Neural progenitor cell (in vitro differentiated cells): ENCODE measurements at regions not wholly inside any gene's neighbourhood (a gene's known extent, or its start where the extent isn't known, plus 50 kb on each side); places are given as distances from the start of the nearest gene placed in this dataset.

Experiments used
- EZH2 ChIP-seq: fragments of 200-600 bp; sonication (generic); IDR thresholded peaks from 2 replicates; pipeline ENCODE4 v1.6.1; 2017; ENCODE audit warnings: antibody characterized with exemption, mild to moderate bottlenecking, moderate library complexity
- EZH2phosphoT487 ChIP-seq: fragments of 200-600 bp; sonication (generic); IDR thresholded peaks from 2 replicates; pipeline ENCODE4 v1.6.1; 2017; ENCODE audit warnings: antibody characterized with exemption
- TF ChIP-seq, protein P1 (sequence below): fragments of 200-600 bp; sonication (generic); IDR thresholded peaks from 2 replicates; pipeline ENCODE4 v1.5.1; 2017; ENCODE audit warnings: antibody characterized with exemption, mild to moderate bottlenecking

DNA sequence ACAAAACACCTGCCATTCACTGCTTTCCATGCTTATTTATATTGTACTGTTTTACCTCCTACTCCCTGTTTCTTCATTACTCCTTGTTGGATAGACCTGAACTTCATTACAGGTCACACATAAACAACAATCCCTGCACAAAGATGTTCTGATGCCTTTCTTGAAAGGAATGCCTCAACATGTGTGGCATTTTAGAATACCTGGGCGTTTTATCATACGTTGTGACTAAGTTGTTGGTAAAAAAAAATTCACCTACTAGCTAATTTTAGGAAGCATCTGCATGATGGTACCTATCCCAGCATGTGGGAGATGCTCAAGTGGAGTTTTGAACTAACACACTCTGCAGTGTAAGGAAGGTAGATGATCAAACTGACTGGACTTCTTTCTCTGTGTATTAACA, 604.1 kb downstream of the TAF11L14 start:
- TF ChIP-seq, protein P1, sequence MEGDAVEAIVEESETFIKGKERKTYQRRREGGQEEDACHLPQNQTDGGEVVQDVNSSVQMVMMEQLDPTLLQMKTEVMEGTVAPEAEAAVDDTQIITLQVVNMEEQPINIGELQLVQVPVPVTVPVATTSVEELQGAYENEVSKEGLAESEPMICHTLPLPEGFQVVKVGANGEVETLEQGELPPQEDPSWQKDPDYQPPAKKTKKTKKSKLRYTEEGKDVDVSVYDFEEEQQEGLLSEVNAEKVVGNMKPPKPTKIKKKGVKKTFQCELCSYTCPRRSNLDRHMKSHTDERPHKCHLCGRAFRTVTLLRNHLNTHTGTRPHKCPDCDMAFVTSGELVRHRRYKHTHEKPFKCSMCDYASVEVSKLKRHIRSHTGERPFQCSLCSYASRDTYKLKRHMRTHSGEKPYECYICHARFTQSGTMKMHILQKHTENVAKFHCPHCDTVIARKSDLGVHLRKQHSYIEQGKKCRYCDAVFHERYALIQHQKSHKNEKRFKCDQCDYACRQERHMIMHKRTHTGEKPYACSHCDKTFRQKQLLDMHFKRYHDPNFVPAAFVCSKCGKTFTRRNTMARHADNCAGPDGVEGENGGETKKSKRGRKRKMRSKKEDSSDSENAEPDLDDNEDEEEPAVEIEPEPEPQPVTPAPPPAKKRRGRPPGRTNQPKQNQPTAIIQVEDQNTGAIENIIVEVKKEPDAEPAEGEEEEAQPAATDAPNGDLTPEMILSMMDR = no peak
- TF ChIP-seq EZH2phosphoT487 (no peak), EZH2 (no peak)
